ENCODE measurements at regions not wholly inside any gene's neighbourhood (a gene's known extent, or its start where the extent isn't known, plus 50 kb on each side); places are given as distances from the start of the nearest gene placed in this dataset.

DNA sequence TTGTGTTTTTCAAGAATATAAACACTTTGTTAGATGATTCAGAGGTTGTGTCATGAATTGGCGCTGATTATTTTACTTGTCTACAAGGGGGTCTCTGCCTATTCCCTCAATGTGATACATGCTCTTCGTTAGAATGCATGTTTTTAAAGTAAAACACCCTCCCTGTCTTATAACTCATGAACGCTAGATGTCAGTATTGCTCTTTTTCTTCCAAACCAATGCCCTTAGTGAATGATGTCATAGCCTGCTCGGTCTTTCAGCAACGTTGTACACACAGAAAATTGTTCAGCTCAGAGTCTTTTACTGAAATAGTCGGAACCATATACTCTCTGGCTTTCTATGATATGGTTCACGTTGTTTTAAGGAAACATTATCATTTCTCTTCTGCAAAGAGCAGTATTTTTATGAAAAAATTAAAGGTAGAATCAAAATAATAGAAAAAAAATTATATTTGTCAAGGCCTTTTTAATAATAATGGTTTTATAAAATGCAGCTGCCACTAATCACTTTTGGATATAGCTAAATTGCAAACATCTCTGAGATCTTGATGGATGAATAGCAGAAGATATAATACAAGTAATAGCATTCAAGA is 292.9 kb downstream of the TLL1 start (continued):
- peak in 1 of 2 experiments; percentile 45; a peak in 1 of 4 replicates for TF ChIP-seq ATF4 (CRISPR knock-in tag; IDR thresholded peaks at IDR 0.05)
- peak; percentile 81 for TF ChIP-seq ATF7 (IDR thresholded peaks at IDR 0.05)
- TF ChIP-seq ATF7 (CRISPR knock-in tag; IDR thresholded peaks at IDR 0.05), result no peak; the same call in 1 of the 2 replicates
- peak; percentile 62 for TF ChIP-seq RAD21 (CRISPR knock-in tag; IDR thresholded peaks at IDR 0.05)
- no peak for TF ChIP-seq ZNF770 (CRISPR knock-in tag; IDR thresholded peaks at IDR 0.05)
- no peak for TF ChIP-seq ZNF768 (CRISPR knock-in tag; IDR thresholded peaks at IDR 0.05)
- TF ChIP-seq KLF6 (CRISPR knock-in tag; IDR thresholded peaks at IDR 0.05), result 0 out of 2 replicates have a peak, but pooled peaks have one; percentile 33

- ChIA-PET CTCF (ENCODE audit: low intra/inter-chr PET ratio, low total read pairs) (no interaction called here), POLR2A (no interaction called here)
- Histone ChIP-seq H3K79me2 (ENCODE audit: insufficient read depth, low read length) (no peaks in the 10 kb centered on the region), H2AFZ (ENCODE audit: low read length) (no peak overlapping the region), H3K9ac (ENCODE audit: insufficient read depth, low read depth, low read length) (no peak overlapping the region), H3K4me1 (ENCODE audit: insufficient read depth, low read length) (no peaks in the 10 kb centered on the region), H3K27me3 (ENCODE audit: control insufficient read depth in 1 of 2, insufficient read depth in 2 of 2, low read length in 2 of 2) (no peaks in the 10 kb centered on the region), H3K27ac (ENCODE audit: extremely low read length, insufficient read depth, low read length) (no peak overlapping the region), H3K4me3 (replicated peaks in 1 of 3; ENCODE audit: insufficient read depth in 1 of 3, low read depth in 2 of 3, low read length in 3 of 3) (no peak overlapping the region), H3K36me3 (replicated peaks in 1 of 2; ENCODE audit: control insufficient read depth in 1 of 2, insufficient read depth in 2 of 2, low read length in 2 of 2) (no peaks in the 10 kb centered on the region), H3K9me3 (ENCODE audit: low read length) (no peaks in the 10 kb centered on the region), H4K20me1 (ENCODE audit: insufficient read depth, low read length) (no peaks in the 10 kb centered on the region), H3K4me2 (ENCODE audit: low read depth, low read length) (no peak overlapping the region)
- FAIRE-seq (no peak), ATAC-seq (peak; percentile 74), DNase-seq (ENCODE audit: low spot score) (peak; percentile 4)
- in situ Hi-C loops (cut with HindIII; ENCODE audit: extremely low pct_ligation_motif_present, low pct_unique_long_range_greater_than_20kb), result loop anchor here (5.0 kb wide), 1 partner anchor 423 kb away; no protein-coding TSS in a partner anchor
- intact Hi-C loops (cut with micrococcal nuclease; ENCODE audit: unreplicated experiment), result loop anchor here (5.0 kb wide), 2 partner anchors 632 to 1123 kb away; no protein-coding TSS in a partner anchor
- WGBS (ENCODE audit: low lambda C conversion rate), result 0% methylated on average over 3 of the region's 3 CpGs
- no TSS peak for BruUV-seq (replicated peaks)
- 0 out of 2 replicates have a peak, but pooled peaks have one; percentile 17 for TF ChIP-seq CTCF (CRISPR knock-in tag; IDR thresholded peaks at IDR 0.05)
- TF ChIP-seq ZNF710 (CRISPR knock-in tag; IDR thresholded peaks at IDR 0.05; ENCODE audit: borderline replicate concordance), result no peak
- TF ChIP-seq STAG1 (CRISPR knock-in tag; IDR thresholded peaks at IDR 0.05), result peak; percentile 8; the same call in 1 of the 2 replicates
Observed at GRCh38 chr4:166169111-166169510, 296.1 kb downstream of the TLL1 start.
